Karpas-422 (cell line): ENCODE measurements at regions not wholly inside any gene's neighbourhood (a gene's known extent, or its start where the extent isn't known, plus 50 kb on each side); places are given as distances from the start of the nearest gene placed in this dataset.

Experiments used
- DNase-seq: peaks from one replicate; pipeline ENCODE4 v3.0.0-alpha.2; 2015
- H2AFZ ChIP-seq: fragments of 200-600 bp; sonication (generic); 2 replicates; pipeline ENCODE4 v1.6.1; 2014; ENCODE audit warnings: antibody characterized with exemption, low read length, mixed read lengths
- H3K27ac ChIP-seq: fragments of 200-600 bp; sonication (generic); 2 replicates; pipeline ENCODE4 v1.5.1; 2014; ENCODE audit warnings: mild to moderate bottlenecking, low read length, moderate library complexity
- H3K27me3 ChIP-seq: fragments of 200-600 bp; sonication (generic); 2 replicates; pipeline ENCODE4 v1.6.1; 2014; ENCODE audit warnings: low read length, mixed read lengths
- H3K36me3 ChIP-seq: fragments of 200-600 bp; sonication (generic); 2 replicates; pipeline ENCODE4 v1.6.1; 2014; ENCODE audit warnings: low read length, mixed read lengths; ENCODE audit not compliant: insufficient read depth
- H3K4me1 ChIP-seq: fragments of 200-600 bp; sonication (generic); 2 replicates; pipeline ENCODE4 v1.6.1; 2014; ENCODE audit warnings: mild to moderate bottlenecking, low read length, mixed read lengths
- H3K4me2 ChIP-seq: fragments of 200-600 bp; sonication (generic); 2 replicates; pipeline ENCODE4 v1.6.1; 2014; ENCODE audit warnings: low read length, low read depth, mild to moderate bottlenecking; ENCODE audit not compliant: poor library complexity, severe bottlenecking
- H3K4me3 ChIP-seq: fragments of 200-600 bp; sonication (generic); 2 replicates; pipeline ENCODE4 v1.5.1; 2014; ENCODE audit warnings: mild to moderate bottlenecking, antibody characterized with exemption, low read length, mixed read lengths
- H3K79me2 ChIP-seq: fragments of 200-600 bp; sonication (generic); 2 replicates; pipeline ENCODE4 v1.6.1; 2014; ENCODE audit warnings: mild to moderate bottlenecking, low read length, mixed read lengths
- H3K9ac ChIP-seq: fragments of 200-600 bp; sonication (generic); 2 replicates; pipeline ENCODE4 v1.6.0; 2014; ENCODE audit warnings: low read length
- H3K9me2 ChIP-seq: fragments of 200-600 bp; sonication (generic), shearing (Covaris generic); replicated peaks from 2 replicates; pipeline ENCODE4 v1.6.0; 2014; ENCODE audit warnings: mild to moderate bottlenecking, low read length, moderate library complexity; ENCODE audit not compliant: insufficient read depth
- H3K9me3 ChIP-seq: fragments of 300-700, 200-600 bp; sonication (generic); 2 replicates; pipeline ENCODE4 v1.6.1; 2014; ENCODE audit warnings: low read length, mixed read lengths
- H4K20me1 ChIP-seq: fragments of 200-600 bp; sonication (generic); 2 replicates; pipeline ENCODE4 v1.6.1; 2014; ENCODE audit warnings: mild to moderate bottlenecking, antibody characterized with exemption, low read length, low read depth; ENCODE audit not compliant: insufficient read depth

GRCh38 chr10:56298941-56299340, 62.1 kb downstream of the ZWINT start:
- Histone ChIP-seq H3K27me3 (no peaks in the 10 kb centered on the region), H3K4me2 (no peak overlapping the region), H3K9me3 (peaks cover 14% of the 10 kb centered on the region), H3K79me2 (no peaks in the 10 kb centered on the region), H2AFZ (no peak overlapping the region), H3K4me3 (no peak overlapping the region), H3K9ac (no peak overlapping the region), H3K9me2 (no peaks in the 10 kb centered on the region; the same call in 1 of the 2 replicates), H3K4me1 (no peaks in the 10 kb centered on the region), H3K36me3 (no peaks in the 10 kb centered on the region), H3K27ac (no peak overlapping the region), H4K20me1 (no peaks in the 10 kb centered on the region)
- no peak for DNase-seq

DNA sequence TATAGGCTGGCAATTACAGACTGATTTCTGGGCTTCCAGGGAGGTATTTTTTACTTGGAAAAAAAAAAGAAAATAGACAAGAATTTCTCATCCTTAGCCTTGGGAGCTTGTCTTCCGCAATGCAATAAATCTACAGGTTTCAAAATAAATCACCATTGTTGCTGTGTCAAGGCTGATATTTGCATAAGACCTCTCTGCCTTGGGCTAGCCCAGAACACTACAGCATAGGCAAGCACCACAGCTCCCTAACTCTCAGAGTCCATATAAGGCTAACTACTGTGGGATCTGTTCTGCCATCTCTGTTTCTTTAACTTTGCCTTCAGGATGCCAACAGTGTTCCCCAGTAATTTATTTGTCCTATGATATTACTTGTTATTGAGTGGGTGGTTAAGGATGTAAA, 64.4 kb downstream of the ZWINT start:
- H3K4me3 ChIP-seq = no peak overlapping the region
- H3K27ac ChIP-seq = no peak overlapping the region
- no peaks in the 10 kb centered on the region for H3K4me1 ChIP-seq
- H4K20me1 ChIP-seq = no peaks in the 10 kb centered on the region
- H3K9me3 ChIP-seq = peaks cover 21% of the 10 kb centered on the region; the same call in 1 of the 2 replicates
- H2AFZ ChIP-seq = no peak overlapping the region
- no peaks in the 10 kb centered on the region for H3K27me3 ChIP-seq
- no peak overlapping the region for H3K4me2 ChIP-seq
- no peaks in the 10 kb centered on the region for H3K79me2 ChIP-seq
- no peaks in the 10 kb centered on the region; the same call in 1 of the 2 replicates for H3K9me2 ChIP-seq
- no peak for DNase-seq
- no peak overlapping the region for H3K9ac ChIP-seq
- H3K36me3 ChIP-seq = no peaks in the 10 kb centered on the region

GRCh38 chr10:56288403-56288802, 72.7 kb downstream of the ZWINT start:
- no peaks in the 10 kb centered on the region for H3K27me3 ChIP-seq
- no peak overlapping the region for H3K27ac ChIP-seq
- H3K9me2 ChIP-seq = no peaks in the 10 kb centered on the region
- H3K4me3 ChIP-seq = no peak overlapping the region
- H3K9me3 ChIP-seq = peaks cover 29% of the 10 kb centered on the region; the same call in 1 of the 2 replicates
- no peak overlapping the region for H2AFZ ChIP-seq
- H3K79me2 ChIP-seq = no peaks in the 10 kb centered on the region
- DNase-seq = no peak
- H3K4me2 ChIP-seq = no peak overlapping the region
- no peak overlapping the region for H3K9ac ChIP-seq
- H3K36me3 ChIP-seq = no peaks in the 10 kb centered on the region
- no peaks in the 10 kb centered on the region for H3K4me1 ChIP-seq
- H4K20me1 ChIP-seq = no peaks in the 10 kb centered on the region

DNA sequence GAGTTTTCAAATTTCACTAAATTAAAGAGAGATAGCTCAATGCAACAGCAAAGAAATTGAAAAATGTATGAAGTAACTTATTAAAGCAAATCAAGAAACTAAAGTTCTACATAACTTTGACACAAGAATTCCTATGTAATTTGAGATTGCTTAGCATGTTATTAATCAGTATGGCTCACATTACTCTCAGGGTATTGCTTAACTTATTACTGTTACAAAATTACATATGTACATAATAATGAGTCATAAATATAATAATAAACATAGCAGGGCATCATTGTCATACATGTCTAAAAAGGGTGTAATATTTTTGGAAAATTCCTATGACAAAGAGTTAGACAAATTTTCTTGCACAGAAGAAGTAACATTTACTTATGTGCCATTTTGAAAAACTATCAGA, 75.0 kb downstream of the ZWINT start:
- Histone ChIP-seq H3K36me3 (no peaks in the 10 kb centered on the region), H3K79me2 (no peaks in the 10 kb centered on the region), H4K20me1 (no peaks in the 10 kb centered on the region), H3K4me3 (no peak overlapping the region), H3K4me1 (no peaks in the 10 kb centered on the region), H2AFZ (no peak overlapping the region), H3K9ac (no peak overlapping the region), H3K9me3 (peaks cover 16% of the 10 kb centered on the region; the same call in 1 of the 2 replicates), H3K9me2 (no peaks in the 10 kb centered on the region), H3K27ac (no peak overlapping the region), H3K27me3 (no peaks in the 10 kb centered on the region), H3K4me2 (no peak overlapping the region)
- no peak for DNase-seq

DNA sequence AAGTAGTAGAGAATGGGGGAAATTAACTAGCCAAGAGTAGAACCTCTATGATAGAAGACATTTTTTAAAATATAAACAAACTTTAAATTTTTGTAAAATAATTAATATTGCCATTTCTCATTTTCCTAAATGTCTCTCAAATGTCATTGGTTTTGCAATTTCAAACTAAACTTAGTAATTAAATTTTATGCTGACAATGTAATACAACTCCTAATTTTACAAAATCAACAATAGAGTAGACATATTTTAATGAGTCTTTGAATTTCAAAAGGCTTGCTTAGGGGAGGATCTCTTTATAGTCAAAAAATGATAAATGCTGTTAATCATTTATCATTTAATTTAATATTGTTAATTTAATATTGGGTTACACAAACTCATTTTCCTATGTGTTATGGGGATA, 81.8 kb downstream of the ZWINT start:
- H3K9me3 ChIP-seq = peaks cover 5% of the 10 kb centered on the region; the same call in 1 of the 2 replicates
- no peak overlapping the region for H3K27ac ChIP-seq
- H3K4me3 ChIP-seq = no peak overlapping the region
- no peaks in the 10 kb centered on the region for H3K79me2 ChIP-seq
- H3K9ac ChIP-seq = no peak overlapping the region
- H3K27me3 ChIP-seq = no peaks in the 10 kb centered on the region
- no peaks in the 10 kb centered on the region for H3K4me1 ChIP-seq
- H2AFZ ChIP-seq = no peak overlapping the region
- no peaks in the 10 kb centered on the region for H3K36me3 ChIP-seq
- DNase-seq = no peak
- no peak overlapping the region for H3K4me2 ChIP-seq
- no peaks in the 10 kb centered on the region for H3K9me2 ChIP-seq
- no peaks in the 10 kb centered on the region for H4K20me1 ChIP-seq

- Histone ChIP-seq H3K79me2 (no peaks in the 10 kb centered on the region), H3K36me3 (no peaks in the 10 kb centered on the region), H3K4me1 (no peaks in the 10 kb centered on the region), H3K9me2 (no peaks in the 10 kb centered on the region), H3K27ac (no peak overlapping the region), H2AFZ (no peak overlapping the region), H3K27me3 (no peaks in the 10 kb centered on the region), H3K9me3 (peaks cover 10% of the 10 kb centered on the region; the same call in 1 of the 2 replicates), H3K4me3 (no peak overlapping the region), H3K4me2 (no peak overlapping the region), H4K20me1 (no peaks in the 10 kb centered on the region), H3K9ac (no peak overlapping the region)
- DNase-seq = no peak
These were observed 91.9 kb downstream of the ZWINT start for GRCh38 chr10:56269181-56269580.

DNA sequence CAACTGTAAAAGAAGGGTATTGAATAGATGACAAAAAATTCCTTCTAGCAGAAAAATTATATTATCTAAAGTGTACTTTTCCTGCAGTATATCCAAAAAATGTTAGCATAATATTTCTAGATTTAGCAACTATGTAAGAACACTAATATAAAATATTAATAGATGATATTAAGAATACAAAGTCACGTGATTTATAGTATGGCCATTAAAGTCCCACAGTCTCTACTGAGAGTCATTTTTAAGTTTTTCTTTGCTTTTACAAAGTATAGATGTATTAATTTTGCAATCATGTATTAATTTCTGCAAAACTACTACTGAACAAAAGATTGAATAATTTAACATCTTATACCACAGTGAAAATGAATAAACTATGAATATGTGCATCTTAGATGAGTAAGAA, 94.9 kb downstream of the ZWINT start:
- Histone ChIP-seq H3K9ac (no peak overlapping the region), H2AFZ (no peak overlapping the region), H3K9me2 (no peaks in the 10 kb centered on the region), H3K27me3 (no peaks in the 10 kb centered on the region), H3K79me2 (no peaks in the 10 kb centered on the region), H3K36me3 (no peaks in the 10 kb centered on the region), H3K27ac (no peak overlapping the region), H3K4me3 (no peak overlapping the region), H3K4me2 (no peak overlapping the region), H3K4me1 (no peaks in the 10 kb centered on the region), H3K9me3 (peaks cover 15% of the 10 kb centered on the region; the same call in 1 of the 2 replicates), H4K20me1 (no peaks in the 10 kb centered on the region)
- no peak for DNase-seq

- Histone ChIP-seq H3K27me3 (no peaks in the 10 kb centered on the region), H3K27ac (no peak overlapping the region), H3K9me2 (no peaks in the 10 kb centered on the region), H3K79me2 (no peaks in the 10 kb centered on the region), H4K20me1 (no peaks in the 10 kb centered on the region), H3K9me3 (peaks cover 14% of the 10 kb centered on the region), H3K4me1 (no peaks in the 10 kb centered on the region), H2AFZ (no peak overlapping the region), H3K9ac (no peak overlapping the region), H3K4me2 (no peak overlapping the region), H3K4me3 (no peak overlapping the region), H3K36me3 (no peaks in the 10 kb centered on the region)
- no peak for DNase-seq
These were observed 102.1 kb downstream of the ZWINT start for GRCh38 chr10:56258991-56259390.

DNA sequence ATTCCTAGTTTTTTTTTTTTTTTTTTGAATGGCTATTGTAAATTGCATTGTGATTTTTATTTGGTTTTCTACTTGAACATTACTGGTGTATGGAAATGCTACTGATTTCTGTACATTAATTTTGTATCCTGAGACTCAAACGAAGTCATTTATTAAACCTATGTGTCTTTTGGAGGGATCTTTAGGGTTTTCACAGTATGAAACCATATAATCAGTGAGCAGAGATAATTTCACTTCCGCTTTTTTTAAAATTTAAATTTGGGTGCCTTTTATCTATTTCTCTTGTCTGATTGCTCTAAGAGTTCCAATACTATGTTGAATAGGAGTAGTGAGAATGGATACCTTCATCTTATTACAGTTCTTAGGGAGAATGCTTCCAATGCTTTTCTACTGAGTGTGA, 102.7 kb downstream of the ZWINT start:
- H2AFZ ChIP-seq = no peak overlapping the region
- H3K9me2 ChIP-seq = no peaks in the 10 kb centered on the region
- H3K4me2 ChIP-seq = no peak overlapping the region
- H4K20me1 ChIP-seq = no peaks in the 10 kb centered on the region
- DNase-seq = no peak
- no peaks in the 10 kb centered on the region for H3K27me3 ChIP-seq
- H3K4me3 ChIP-seq = no peak overlapping the region
- H3K9ac ChIP-seq = no peak overlapping the region
- no peaks in the 10 kb centered on the region for H3K79me2 ChIP-seq
- no peaks in the 10 kb centered on the region for H3K4me1 ChIP-seq
- H3K9me3 ChIP-seq = peaks cover 9% of the 10 kb centered on the region
- no peaks in the 10 kb centered on the region for H3K36me3 ChIP-seq
- H3K27ac ChIP-seq = no peak overlapping the region
